ENCODE measurements at regions not wholly inside any gene's neighbourhood (a gene's known extent, or its start where the extent isn't known, plus 50 kb on each side); places are given as distances from the start of the nearest gene placed in this dataset.

- Mint-ChIP-seq H3K27ac (no peak overlapping the region), H3K36me3 (ENCODE audit: low read depth) (no peaks in the 10 kb centered on the region), H3K9me3 (peaks cover 6% of the 10 kb centered on the region), H3K27me3 (no peaks in the 10 kb centered on the region), H3K4me3 (no peak overlapping the region), H3K4me1 (no peaks in the 10 kb centered on the region)
- intact Hi-C loops (cut with micrococcal nuclease), result no loop called here
- ATAC-seq (ENCODE audit: low read depth) (no peak), DNase-seq (no peak)
- TF ChIP-seq, protein P1, sequence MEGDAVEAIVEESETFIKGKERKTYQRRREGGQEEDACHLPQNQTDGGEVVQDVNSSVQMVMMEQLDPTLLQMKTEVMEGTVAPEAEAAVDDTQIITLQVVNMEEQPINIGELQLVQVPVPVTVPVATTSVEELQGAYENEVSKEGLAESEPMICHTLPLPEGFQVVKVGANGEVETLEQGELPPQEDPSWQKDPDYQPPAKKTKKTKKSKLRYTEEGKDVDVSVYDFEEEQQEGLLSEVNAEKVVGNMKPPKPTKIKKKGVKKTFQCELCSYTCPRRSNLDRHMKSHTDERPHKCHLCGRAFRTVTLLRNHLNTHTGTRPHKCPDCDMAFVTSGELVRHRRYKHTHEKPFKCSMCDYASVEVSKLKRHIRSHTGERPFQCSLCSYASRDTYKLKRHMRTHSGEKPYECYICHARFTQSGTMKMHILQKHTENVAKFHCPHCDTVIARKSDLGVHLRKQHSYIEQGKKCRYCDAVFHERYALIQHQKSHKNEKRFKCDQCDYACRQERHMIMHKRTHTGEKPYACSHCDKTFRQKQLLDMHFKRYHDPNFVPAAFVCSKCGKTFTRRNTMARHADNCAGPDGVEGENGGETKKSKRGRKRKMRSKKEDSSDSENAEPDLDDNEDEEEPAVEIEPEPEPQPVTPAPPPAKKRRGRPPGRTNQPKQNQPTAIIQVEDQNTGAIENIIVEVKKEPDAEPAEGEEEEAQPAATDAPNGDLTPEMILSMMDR (IDR thresholded peaks at IDR 0.05), result no peak
- ChIA-PET CTCF (no interaction called here), POLR2A (no interaction called here)
Measured at GRCh38 chr13:84672616-84673015, 790.3 kb upstream of the SLITRK1 start.

- H3K9me3 Mint-ChIP-seq, result peaks cover 6% of the 10 kb centered on the region
- intact Hi-C loops (cut with micrococcal nuclease), result no loop called here
- no peak for ATAC-seq (ENCODE audit: low read depth)
- H3K4me1 Mint-ChIP-seq, result no peaks in the 10 kb centered on the region
- no peaks in the 10 kb centered on the region for H3K27me3 Mint-ChIP-seq
- H3K36me3 Mint-ChIP-seq (ENCODE audit: low read depth), result no peaks in the 10 kb centered on the region
- no peak overlapping the region for H3K4me3 Mint-ChIP-seq
- ChIA-PET POLR2A (no interaction called here), CTCF (no interaction called here)
- no peak overlapping the region for H3K27ac Mint-ChIP-seq
- DNase-seq, result no peak
- TF ChIP-seq, protein P1 (IDR thresholded peaks at IDR 0.05), result no peak
Measured at GRCh38 chr13:84670245-84670644, 788.0 kb upstream of the SLITRK1 start.

GRCh38 chr13:84668637-84669036, 786.4 kb upstream of the SLITRK1 start:
- TF ChIP-seq, protein P1 (IDR thresholded peaks at IDR 0.05), result no peak
- Mint-ChIP-seq H3K4me1 (no peaks in the 10 kb centered on the region), H3K9me3 (peaks cover 4% of the 10 kb centered on the region), H3K36me3 (ENCODE audit: low read depth) (no peaks in the 10 kb centered on the region), H3K27ac (no peak overlapping the region), H3K27me3 (no peaks in the 10 kb centered on the region), H3K4me3 (no peak overlapping the region)
- ATAC-seq (ENCODE audit: low read depth), result no peak
- ChIA-PET CTCF (no interaction called here), POLR2A (no interaction called here)
- no peak for DNase-seq
- intact Hi-C loops (cut with micrococcal nuclease), result no loop called here

GRCh38 chr13:84662491-84662890, 780.2 kb upstream of the SLITRK1 start:
- ChIA-PET POLR2A (no interaction called here), CTCF (no interaction called here)
- Mint-ChIP-seq H3K27ac (no peak overlapping the region), H3K4me3 (no peak overlapping the region), H3K36me3 (ENCODE audit: low read depth) (no peaks in the 10 kb centered on the region), H3K27me3 (no peaks in the 10 kb centered on the region), H3K9me3 (peaks cover 3% of the 10 kb centered on the region), H3K4me1 (no peaks in the 10 kb centered on the region)
- DNase-seq, result no peak
- TF ChIP-seq, protein P1 (IDR thresholded peaks at IDR 0.05), result no peak
- intact Hi-C loops (cut with micrococcal nuclease), result no loop called here
- ATAC-seq (ENCODE audit: low read depth), result no peak

DNA sequence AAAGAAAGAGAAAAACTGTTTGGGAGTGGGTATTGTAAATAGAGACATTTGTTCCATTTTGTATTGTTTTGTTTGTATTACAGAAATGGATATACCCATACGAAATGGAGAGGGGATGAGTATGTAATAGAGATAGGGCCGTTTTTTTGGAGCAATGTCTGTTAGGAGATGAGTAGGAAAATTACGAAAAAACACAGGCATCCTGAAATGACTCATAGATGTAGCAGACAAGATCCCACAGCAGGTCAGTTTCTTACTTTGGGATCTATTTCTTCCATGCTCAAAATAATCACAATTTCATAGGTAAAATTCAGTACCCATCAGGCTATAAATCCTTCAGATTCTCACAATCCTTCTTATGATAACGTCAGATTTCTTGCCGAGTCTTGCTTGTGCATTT, 779.4 kb upstream of the SLITRK1 start:
- no peak overlapping the region for H3K27ac Mint-ChIP-seq
- ATAC-seq (ENCODE audit: low read depth) (no peak), DNase-seq (no peak)
- no peaks in the 10 kb centered on the region for H3K4me1 Mint-ChIP-seq
- ChIA-PET CTCF (no interaction called here), POLR2A (no interaction called here)
- intact Hi-C loops (cut with micrococcal nuclease), result no loop called here
- H3K9me3 Mint-ChIP-seq, result peaks cover 3% of the 10 kb centered on the region
- no peaks in the 10 kb centered on the region for H3K27me3 Mint-ChIP-seq
- TF ChIP-seq, protein P1 (IDR thresholded peaks at IDR 0.05), result no peak
- H3K4me3 Mint-ChIP-seq, result no peak overlapping the region
- no peaks in the 10 kb centered on the region for H3K36me3 Mint-ChIP-seq (ENCODE audit: low read depth)

All from activated B cell treated with CpG ODN at 0.5 μM for 24 hours (primary cell).